A549 (cell line): ENCODE measurements at regions not wholly inside any gene's neighbourhood (a gene's known extent, or its start where the extent isn't known, plus 50 kb on each side); places are given as distances from the start of the nearest gene placed in this dataset.

Source experiments
- ATAC-seq, 2 experiments: fragments of 200-7000 bp in 1 of 2; fragments of >200 bp in 1 of 2; cut with Nextera tagmentation in 1 of 2; cut with Tn5 transposase in 1 of 2; 3 replicates each; pipeline versions ENCODE4 v1.8.0 to v1.9.1; 2018 to 2020; ENCODE audit warnings: mild to moderate bottlenecking in 1 of 2, moderate library complexity in 1 of 2
- CTCF ChIA-PET: fragments of 300-600 bp; sonication (Branson Sonifier 250); formaldehyde crosslinking; extraction: SDS; loops from one replicate; lab custom pipeline; 2021; ENCODE audit warnings: antibody characterized with exemption, inconsistent platforms; lab: Yijun Ruan, JAX
- POLR2A ChIA-PET: fragments of 350-600 bp; formaldehyde crosslinking; extraction: SDS; loops from one replicate; lab custom pipeline; 2021; ENCODE audit warnings: antibody characterized with exemption, inconsistent platforms; lab: Yijun Ruan, JAX
- DNase-seq, 2 experiments: peaks; one replicate each; pipeline versions ENCODE4 v3.0.0 to v3.0.0-alpha.2; 2011 to 2016; ENCODE audit warnings: low read depth in 1 of 2, low spot score in 1 of 2
- FAIRE-seq: peaks from 2 replicates; lab custom pipeline; 2011; peaks lifted over from hg19 to GRCh38; lab: Jason Lieb, UNC
- H3K27ac ChIP-seq, 2 experiments: fragments of >200 bp; sonication (Bioruptor Twin); formaldehyde crosslinking; 3 replicates each; pipeline ENCODE4 v1.5.1; 2016 to 2017
- H3K4me1 ChIP-seq: fragments of >200 bp; sonication (Bioruptor Twin); formaldehyde crosslinking; 3 replicates; pipeline ENCODE4 v1.6.1; 2016
- H3K4me2 ChIP-seq: fragments of >200 bp; sonication (Bioruptor Twin); formaldehyde crosslinking; 3 replicates; pipeline ENCODE4 v1.6.1; 2016
- H3K4me3 ChIP-seq: fragments of >200 bp; sonication (Bioruptor Twin); formaldehyde crosslinking; 3 replicates; pipeline ENCODE4 v1.5.1; 2016
- H3K9me3 ChIP-seq: fragments of >200 bp; sonication (Bioruptor Twin); formaldehyde crosslinking; 3 replicates; pipeline ENCODE4 v1.6.1; 2016
- CBX8 ChIP-seq: fragments of 200-600 bp; sonication (generic); IDR thresholded peaks from 2 replicates; pipeline ENCODE4 v1.6.1; 2016
- CEBPB ChIP-seq, 2 experiments: fragments of >200 bp in 1 of 2; sonication (Bioruptor Twin) in 1 of 2; formaldehyde crosslinking in 1 of 2; IDR thresholded peaks; 2 replicates each; pipeline ENCODE4 v1.6.1; 2012 to 2016
- CHD2 ChIP-seq: fragments of 150-350 bp; IDR thresholded peaks from 2 replicates; pipeline ENCODE4 v1.6.1; 2014; ENCODE audit warnings: low read length; ENCODE audit not compliant: partially characterized antibody
- EHF ChIP-seq: fragments of 250-450 bp; sonication (Bioruptor Pico); IDR thresholded peaks from 2 replicates; pipeline ENCODE4 v1.5.0; 2020; ENCODE audit warnings: mild to moderate bottlenecking
- EHMT2 ChIP-seq: fragments of 200-600 bp; sonication (generic); IDR thresholded peaks from 2 replicates; pipeline ENCODE4 v1.6.1; 2016; ENCODE audit warnings: antibody characterized with exemption, low read depth, mild to moderate bottlenecking, moderate library complexity
- FOXS1 ChIP-seq: fragments of 250-450 bp; sonication (Bioruptor Pico); IDR thresholded peaks from 2 replicates; pipeline ENCODE4 v1.5.0; 2020; ENCODE audit warnings: mild to moderate bottlenecking, moderate library complexity
- GATA3 ChIP-seq: IDR thresholded peaks from 2 replicates; pipeline ENCODE4 v1.6.1; 2012; ENCODE audit warnings: borderline replicate concordance
- HDAC2 ChIP-seq: fragments of 200-600 bp; sonication (generic); IDR thresholded peaks from 2 replicates; pipeline ENCODE4 v1.6.1; 2016
- HEYL ChIP-seq: fragments of 250-450 bp; sonication (Bioruptor Pico); IDR thresholded peaks from 2 replicates; pipeline ENCODE4 v1.8.0; 2021; ENCODE audit warnings: mild to moderate bottlenecking, moderate library complexity
- HOXB13 ChIP-seq: fragments of 250-450 bp; sonication (Bioruptor Pico); IDR thresholded peaks from 2 replicates; pipeline ENCODE4 v1.5.0; 2020; ENCODE audit warnings: low read depth, mild to moderate bottlenecking, moderate library complexity
- HOXB5 ChIP-seq: fragments of 250-450 bp; sonication (Bioruptor Pico); IDR thresholded peaks from 2 replicates; pipeline ENCODE4 v1.5.0; 2020; ENCODE audit warnings: mild to moderate bottlenecking, moderate library complexity
- JUNB ChIP-seq: fragments of >200 bp; sonication (Bioruptor Twin); formaldehyde crosslinking; IDR thresholded peaks from 2 replicates; pipeline ENCODE4 v1.6.1; 2016
- KDM5A ChIP-seq: fragments of 200-600 bp; sonication (generic); IDR thresholded peaks from 2 replicates; pipeline ENCODE4 v1.6.1; 2016; ENCODE audit warnings: antibody characterized with exemption, mild to moderate bottlenecking
- MAFK ChIP-seq: fragments of 450-650 bp; IDR thresholded peaks from 2 replicates; pipeline ENCODE4 v1.6.1; 2014; ENCODE audit not compliant: partially characterized antibody
- NFE2L2 ChIP-seq: fragments of 150-350 bp; conservative IDR thresholded peaks from 2 replicates; pipeline ENCODE4 v1.6.1; 2014; ENCODE audit warnings: low read length
- NPAS2 ChIP-seq: fragments of 250-450 bp; sonication (Bioruptor Pico); IDR thresholded peaks from 2 replicates; pipeline ENCODE4 v1.8.0; 2022; ENCODE audit warnings: mild to moderate bottlenecking, moderate library complexity, borderline replicate concordance
- NR3C1 ChIP-seq: fragments of >200 bp; sonication (Bioruptor Twin); formaldehyde crosslinking; IDR thresholded peaks from 3 replicates; pipeline ENCODE4 v1.6.1; 2017
- PHF8 ChIP-seq: fragments of 200-600 bp; sonication (generic); IDR thresholded peaks from 2 replicates; pipeline ENCODE4 v1.6.1; 2016; ENCODE audit warnings: low read depth, mild to moderate bottlenecking, antibody characterized with exemption, moderate library complexity, borderline replicate concordance
- POLR2AphosphoS2 ChIP-seq: conservative IDR thresholded peaks from 2 replicates; pipeline ENCODE4 v1.6.1; 2012; ENCODE audit warnings: low read length, improper control_type of control experiment, inconsistent platforms
- RAD21 ChIP-seq, 2 experiments: fragments of >200 bp in 1 of 2; sonication (Bioruptor Twin) in 1 of 2; formaldehyde crosslinking in 1 of 2; IDR thresholded peaks in 1 of 2; conservative IDR thresholded peaks in 1 of 2; 2 replicates in 1 of 2; 3 replicates in 1 of 2; pipeline ENCODE4 v1.6.1; 2012 to 2018; ENCODE audit warnings: inconsistent platforms in 1 of 2
- RCOR1 ChIP-seq: fragments of 150-350 bp; IDR thresholded peaks from 2 replicates; pipeline ENCODE4 v1.6.1; 2014; ENCODE audit warnings: antibody characterized with exemption, low read length, low read depth
- RNF2 ChIP-seq: fragments of 200-600 bp; sonication (generic); IDR thresholded peaks from 2 replicates; pipeline ENCODE4 v1.6.1; 2016; ENCODE audit warnings: low read depth, mild to moderate bottlenecking, antibody characterized with exemption, moderate library complexity, borderline replicate concordance
- ZC3H11A ChIP-seq: fragments of 450-650 bp; IDR thresholded peaks from 2 replicates; pipeline ENCODE4 v1.6.1; 2014; ENCODE audit warnings: antibody characterized with exemption, mild to moderate bottlenecking
- ZFP36 ChIP-seq: fragments of 450-650 bp; IDR thresholded peaks from 2 replicates; pipeline ENCODE4 v1.6.1; 2014; ENCODE audit warnings: borderline replicate concordance; ENCODE audit not compliant: partially characterized antibody
- WGBS: methylation state at CpG from one replicate; pipeline ENCODE4 v1.1.6; 2017; ENCODE audit errors: missing lambda C conversion rate; 5-methylcytosine and 5-hydroxymethylcytosine counted together
- TF ChIP-seq, protein P1 (sequence below): IDR thresholded peaks from 2 replicates; pipeline ENCODE4 v1.6.1; 2012
- TF ChIP-seq, protein P2 (sequence below): fragments of >200 bp; sonication (Bioruptor Twin); formaldehyde crosslinking; IDR thresholded peaks from 3 replicates; pipeline ENCODE4 v1.5.1; 2016
- TF ChIP-seq, protein P3 (sequence below): fragments of >200 bp; sonication (Bioruptor Twin); formaldehyde crosslinking; IDR thresholded peaks from 3 replicates; pipeline ENCODE4 v1.6.1; 2016
- TF ChIP-seq, protein P4 (sequence below): fragments of 200-600 bp; sonication (generic); IDR thresholded peaks from 2 replicates; pipeline ENCODE4 v1.6.1; 2016; ENCODE audit warnings: antibody characterized with exemption, mild to moderate bottlenecking, moderate library complexity
- TF ChIP-seq, protein P5 (sequence below): fragments of 250-450 bp; sonication (Bioruptor Pico); IDR thresholded peaks from 2 replicates; pipeline ENCODE4 v1.5.0; 2021; ENCODE audit warnings: mild to moderate bottlenecking, moderate library complexity, borderline replicate concordance
- TF ChIP-seq, protein P6 (sequence below): IDR thresholded peaks from 2 replicates; pipeline ENCODE4 v1.6.1; 2012; ENCODE audit warnings: low read depth, borderline replicate concordance

DNA sequence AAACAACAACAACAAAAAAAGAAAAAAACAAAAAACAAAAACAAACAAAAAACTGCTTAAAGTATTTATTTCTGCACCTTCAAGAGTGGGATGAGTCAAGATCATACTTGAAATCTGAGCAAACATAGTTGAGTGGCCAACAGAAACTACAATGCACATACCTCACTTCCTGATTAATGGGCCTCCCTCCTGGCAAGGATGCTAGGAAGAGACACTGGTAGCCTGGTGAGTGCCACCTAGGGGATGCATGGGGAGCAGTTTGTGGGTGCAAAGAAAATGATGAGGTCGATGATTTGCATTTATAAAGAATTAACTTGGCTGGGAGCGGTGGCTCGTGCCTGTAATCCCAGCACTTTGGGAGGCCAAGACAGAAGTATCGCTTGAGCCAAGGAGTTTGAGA lies 808.1 kb downstream of the MAFB start:
- no peak for TF ChIP-seq ZFP36
- no peak for TF ChIP-seq GATA3
- no peak for TF ChIP-seq CHD2
- TF ChIP-seq, protein P1, sequence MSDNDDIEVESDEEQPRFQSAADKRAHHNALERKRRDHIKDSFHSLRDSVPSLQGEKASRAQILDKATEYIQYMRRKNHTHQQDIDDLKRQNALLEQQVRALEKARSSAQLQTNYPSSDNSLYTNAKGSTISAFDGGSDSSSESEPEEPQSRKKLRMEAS = no peak
- TF ChIP-seq JUNB = no peak
- no peak for TF ChIP-seq POLR2AphosphoS2
- TF ChIP-seq, protein P2, sequence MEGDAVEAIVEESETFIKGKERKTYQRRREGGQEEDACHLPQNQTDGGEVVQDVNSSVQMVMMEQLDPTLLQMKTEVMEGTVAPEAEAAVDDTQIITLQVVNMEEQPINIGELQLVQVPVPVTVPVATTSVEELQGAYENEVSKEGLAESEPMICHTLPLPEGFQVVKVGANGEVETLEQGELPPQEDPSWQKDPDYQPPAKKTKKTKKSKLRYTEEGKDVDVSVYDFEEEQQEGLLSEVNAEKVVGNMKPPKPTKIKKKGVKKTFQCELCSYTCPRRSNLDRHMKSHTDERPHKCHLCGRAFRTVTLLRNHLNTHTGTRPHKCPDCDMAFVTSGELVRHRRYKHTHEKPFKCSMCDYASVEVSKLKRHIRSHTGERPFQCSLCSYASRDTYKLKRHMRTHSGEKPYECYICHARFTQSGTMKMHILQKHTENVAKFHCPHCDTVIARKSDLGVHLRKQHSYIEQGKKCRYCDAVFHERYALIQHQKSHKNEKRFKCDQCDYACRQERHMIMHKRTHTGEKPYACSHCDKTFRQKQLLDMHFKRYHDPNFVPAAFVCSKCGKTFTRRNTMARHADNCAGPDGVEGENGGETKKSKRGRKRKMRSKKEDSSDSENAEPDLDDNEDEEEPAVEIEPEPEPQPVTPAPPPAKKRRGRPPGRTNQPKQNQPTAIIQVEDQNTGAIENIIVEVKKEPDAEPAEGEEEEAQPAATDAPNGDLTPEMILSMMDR = no peak
- TF ChIP-seq FOXS1 (CRISPR knock-in tag) = no peak
- TF ChIP-seq HEYL = no peak
- TF ChIP-seq RAD21 (conservative IDR thresholded peaks at IDR 0.05 in 1 of 2, IDR thresholded peaks at IDR 0.05 in 1 of 2) = no peak
- TF ChIP-seq EHMT2 = no peak
- TF ChIP-seq, protein P3, sequence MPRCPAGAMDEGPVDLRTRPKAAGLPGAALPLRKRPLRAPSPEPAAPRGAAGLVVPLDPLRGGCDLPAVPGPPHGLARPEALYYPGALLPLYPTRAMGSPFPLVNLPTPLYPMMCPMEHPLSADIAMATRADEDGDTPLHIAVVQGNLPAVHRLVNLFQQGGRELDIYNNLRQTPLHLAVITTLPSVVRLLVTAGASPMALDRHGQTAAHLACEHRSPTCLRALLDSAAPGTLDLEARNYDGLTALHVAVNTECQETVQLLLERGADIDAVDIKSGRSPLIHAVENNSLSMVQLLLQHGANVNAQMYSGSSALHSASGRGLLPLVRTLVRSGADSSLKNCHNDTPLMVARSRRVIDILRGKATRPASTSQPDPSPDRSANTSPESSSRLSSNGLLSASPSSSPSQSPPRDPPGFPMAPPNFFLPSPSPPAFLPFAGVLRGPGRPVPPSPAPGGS = no peak
- no peak for TF ChIP-seq HOXB5
- no peak for TF ChIP-seq PHF8
- no peak for TF ChIP-seq ZC3H11A
- TF ChIP-seq CEBPB (IDR thresholded peaks at IDR 0.05) = no peak
- no peak for TF ChIP-seq RCOR1
- TF ChIP-seq NR3C1 = no peak
- TF ChIP-seq HOXB13 = no peak
- no peak for TF ChIP-seq CBX8
- no peaks in the 10 kb centered on the region for H3K4me1 ChIP-seq
- FAIRE-seq (no peak), ATAC-seq (0 out of 6 replicates have a peak, but pooled peaks of 1 of the 2 experiments have one; percentile 25), DNase-seq (peak; percentile 1 to 17)
- no peak overlapping the region for H3K4me2 ChIP-seq
- no peaks in the 10 kb centered on the region; the same call in 2 of the 3 replicates for H3K9me3 ChIP-seq
- POLR2A ChIA-PET = no interaction called here
- H3K4me3 ChIP-seq = no peak overlapping the region
- CTCF ChIA-PET = no interaction called here
- no peak overlapping the region for H3K27ac ChIP-seq
- 19% methylated on average over 4 of the region's 4 CpGs for WGBS

DNA sequence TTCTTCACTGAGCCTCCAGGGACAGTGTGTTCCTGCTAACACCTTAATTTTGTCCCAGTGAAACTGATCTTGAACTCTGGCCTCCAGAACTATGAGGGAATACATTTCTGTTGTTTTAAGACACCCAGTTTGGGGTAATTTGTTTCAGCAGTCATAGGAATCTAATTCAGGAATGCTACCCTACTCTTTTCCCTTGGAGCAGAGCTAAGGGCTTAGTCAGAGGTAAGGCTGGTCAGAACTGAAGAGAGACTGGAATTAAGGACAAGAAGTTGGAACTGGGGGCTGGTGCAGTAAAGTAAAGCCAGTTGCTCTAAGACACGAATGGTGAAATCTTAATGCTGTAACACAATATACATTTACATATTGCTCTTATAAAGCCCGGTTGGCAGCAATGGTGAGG lies 809.7 kb downstream of the MAFB start:
- ChIA-PET CTCF (no interaction called here), POLR2A (no interaction called here)
- H3K27ac ChIP-seq = no peak overlapping the region
- no peak overlapping the region for H3K4me2 ChIP-seq
- H3K9me3 ChIP-seq = no peaks in the 10 kb centered on the region; the same call in 2 of the 3 replicates
- H3K4me1 ChIP-seq = no peaks in the 10 kb centered on the region
- no peak for FAIRE-seq
- DNase-seq = no peak
- WGBS = 3% methylated on average over 2 of the region's 2 CpGs
- no peak overlapping the region for H3K4me3 ChIP-seq
- TF ChIP-seq, protein P4, sequence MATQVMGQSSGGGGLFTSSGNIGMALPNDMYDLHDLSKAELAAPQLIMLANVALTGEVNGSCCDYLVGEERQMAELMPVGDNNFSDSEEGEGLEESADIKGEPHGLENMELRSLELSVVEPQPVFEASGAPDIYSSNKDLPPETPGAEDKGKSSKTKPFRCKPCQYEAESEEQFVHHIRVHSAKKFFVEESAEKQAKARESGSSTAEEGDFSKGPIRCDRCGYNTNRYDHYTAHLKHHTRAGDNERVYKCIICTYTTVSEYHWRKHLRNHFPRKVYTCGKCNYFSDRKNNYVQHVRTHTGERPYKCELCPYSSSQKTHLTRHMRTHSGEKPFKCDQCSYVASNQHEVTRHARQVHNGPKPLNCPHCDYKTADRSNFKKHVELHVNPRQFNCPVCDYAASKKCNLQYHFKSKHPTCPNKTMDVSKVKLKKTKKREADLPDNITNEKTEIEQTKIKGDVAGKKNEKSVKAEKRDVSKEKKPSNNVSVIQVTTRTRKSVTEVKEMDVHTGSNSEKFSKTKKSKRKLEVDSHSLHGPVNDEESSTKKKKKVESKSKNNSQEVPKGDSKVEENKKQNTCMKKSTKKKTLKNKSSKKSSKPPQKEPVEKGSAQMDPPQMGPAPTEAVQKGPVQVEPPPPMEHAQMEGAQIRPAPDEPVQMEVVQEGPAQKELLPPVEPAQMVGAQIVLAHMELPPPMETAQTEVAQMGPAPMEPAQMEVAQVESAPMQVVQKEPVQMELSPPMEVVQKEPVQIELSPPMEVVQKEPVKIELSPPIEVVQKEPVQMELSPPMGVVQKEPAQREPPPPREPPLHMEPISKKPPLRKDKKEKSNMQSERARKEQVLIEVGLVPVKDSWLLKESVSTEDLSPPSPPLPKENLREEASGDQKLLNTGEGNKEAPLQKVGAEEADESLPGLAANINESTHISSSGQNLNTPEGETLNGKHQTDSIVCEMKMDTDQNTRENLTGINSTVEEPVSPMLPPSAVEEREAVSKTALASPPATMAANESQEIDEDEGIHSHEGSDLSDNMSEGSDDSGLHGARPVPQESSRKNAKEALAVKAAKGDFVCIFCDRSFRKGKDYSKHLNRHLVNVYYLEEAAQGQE = no peak
- no peak for TF ChIP-seq KDM5A
- TF ChIP-seq MAFK = no peak
- TF ChIP-seq, protein P5, sequence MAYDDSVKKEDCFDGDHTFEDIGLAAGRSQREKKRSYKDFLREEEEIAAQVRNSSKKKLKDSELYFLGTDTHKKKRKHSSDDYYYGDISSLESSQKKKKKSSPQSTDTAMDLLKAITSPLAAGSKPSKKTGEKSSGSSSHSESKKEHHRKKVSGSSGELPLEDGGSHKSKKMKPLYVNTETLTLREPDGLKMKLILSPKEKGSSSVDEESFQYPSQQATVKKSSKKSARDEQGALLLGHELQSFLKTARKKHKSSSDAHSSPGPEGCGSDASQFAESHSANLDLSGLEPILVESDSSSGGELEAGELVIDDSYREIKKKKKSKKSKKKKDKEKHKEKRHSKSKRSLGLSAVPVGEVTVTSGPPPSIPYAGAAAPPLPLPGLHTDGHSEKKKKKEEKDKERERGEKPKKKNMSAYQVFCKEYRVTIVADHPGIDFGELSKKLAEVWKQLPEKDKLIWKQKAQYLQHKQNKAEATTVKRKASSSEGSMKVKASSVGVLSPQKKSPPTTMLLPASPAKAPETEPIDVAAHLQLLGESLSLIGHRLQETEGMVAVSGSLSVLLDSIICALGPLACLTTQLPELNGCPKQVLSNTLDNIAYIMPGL (CRISPR knock-in tag) = no peak
- TF ChIP-seq PHF8 = no peak
- no peak for TF ChIP-seq RCOR1
- TF ChIP-seq JUNB = no peak
- TF ChIP-seq ZC3H11A = no peak
- TF ChIP-seq NPAS2 (CRISPR knock-in tag) = no peak
- no peak for TF ChIP-seq RNF2
- TF ChIP-seq, protein P1 = no peak
- TF ChIP-seq, protein P6, sequence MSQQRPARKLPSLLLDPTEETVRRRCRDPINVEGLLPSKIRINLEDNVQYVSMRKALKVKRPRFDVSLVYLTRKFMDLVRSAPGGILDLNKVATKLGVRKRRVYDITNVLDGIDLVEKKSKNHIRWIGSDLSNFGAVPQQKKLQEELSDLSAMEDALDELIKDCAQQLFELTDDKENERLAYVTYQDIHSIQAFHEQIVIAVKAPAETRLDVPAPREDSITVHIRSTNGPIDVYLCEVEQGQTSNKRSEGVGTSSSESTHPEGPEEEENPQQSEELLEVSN = no peak
- no peak for TF ChIP-seq NFE2L2
- TF ChIP-seq HDAC2 = no peak
- no peak for TF ChIP-seq EHF
- TF ChIP-seq HOXB13 = no peak
- no peak for ATAC-seq
